ENCODE measurements at regions not wholly inside any gene's neighbourhood (a gene's known extent, or its start where the extent isn't known, plus 50 kb on each side); places are given as distances from the start of the nearest gene placed in this dataset.

GRCh38 chr10:57864765-57865680 lies 402.7 kb downstream of the IPMK start:
- Mint-ChIP-seq H3K9me3 (ENCODE audit: unreplicated experiment) (no peaks in the 10 kb centered on the region), H3K4me3 (ENCODE audit: unreplicated experiment) (no peak overlapping the region), H3K27me3 (ENCODE audit: unreplicated experiment) (no peaks in the 10 kb centered on the region), H3K4me1 (ENCODE audit: unreplicated experiment) (no peaks in the 10 kb centered on the region), H3K27ac (ENCODE audit: unreplicated experiment) (no peak overlapping the region), H3K36me3 (ENCODE audit: low read depth, unreplicated experiment) (no peaks in the 10 kb centered on the region)
- no peak for TF ChIP-seq CTCF (IDR thresholded peaks at IDR 0.05; ENCODE audit: unreplicated experiment)
- no peak for DNase-seq (ENCODE audit: low spot score)

GRCh38 chr10:57849691-57850357 lies 417.9 kb downstream of the IPMK start:
- no peak overlapping the region for H3K27ac Mint-ChIP-seq (ENCODE audit: unreplicated experiment)
- no peaks in the 10 kb centered on the region for H3K4me1 Mint-ChIP-seq (ENCODE audit: unreplicated experiment)
- H3K4me3 Mint-ChIP-seq (ENCODE audit: unreplicated experiment): no peak overlapping the region
- H3K9me3 Mint-ChIP-seq (ENCODE audit: unreplicated experiment): no peaks in the 10 kb centered on the region
- DNase-seq (ENCODE audit: low spot score): no peak
- H3K27me3 Mint-ChIP-seq (ENCODE audit: unreplicated experiment): no peaks in the 10 kb centered on the region
- H3K36me3 Mint-ChIP-seq (ENCODE audit: low read depth, unreplicated experiment): no peaks in the 10 kb centered on the region
- TF ChIP-seq CTCF (IDR thresholded peaks at IDR 0.05; ENCODE audit: unreplicated experiment): peak; percentile 60

- no peaks in the 10 kb centered on the region for H3K27me3 Mint-ChIP-seq (ENCODE audit: unreplicated experiment)
- no peaks in the 10 kb centered on the region for H3K36me3 Mint-ChIP-seq (ENCODE audit: low read depth, unreplicated experiment)
- H3K4me1 Mint-ChIP-seq (ENCODE audit: unreplicated experiment): no peaks in the 10 kb centered on the region
- TF ChIP-seq CTCF (IDR thresholded peaks at IDR 0.05; ENCODE audit: unreplicated experiment): no peak
- H3K9me3 Mint-ChIP-seq (ENCODE audit: unreplicated experiment): no peaks in the 10 kb centered on the region
- H3K4me3 Mint-ChIP-seq (ENCODE audit: unreplicated experiment): no peak overlapping the region
- H3K27ac Mint-ChIP-seq (ENCODE audit: unreplicated experiment): no peak overlapping the region
- no peak for DNase-seq (ENCODE audit: low spot score)
Observed at GRCh38 chr10:57846307-57847065, 421.2 kb downstream of the IPMK start.

GRCh38 chr10:57844387-57844998 lies 423.2 kb downstream of the IPMK start:
- Mint-ChIP-seq H3K36me3 (ENCODE audit: low read depth, unreplicated experiment) (no peaks in the 10 kb centered on the region), H3K9me3 (ENCODE audit: unreplicated experiment) (no peaks in the 10 kb centered on the region), H3K27ac (ENCODE audit: unreplicated experiment) (no peak overlapping the region), H3K4me3 (ENCODE audit: unreplicated experiment) (no peak overlapping the region), H3K4me1 (ENCODE audit: unreplicated experiment) (no peaks in the 10 kb centered on the region), H3K27me3 (ENCODE audit: unreplicated experiment) (no peaks in the 10 kb centered on the region)
- TF ChIP-seq CTCF (IDR thresholded peaks at IDR 0.05; ENCODE audit: unreplicated experiment): no peak
- DNase-seq (ENCODE audit: low spot score): no peak

Measured in endothelial cell (in vitro differentiated cells).